GM10248 (cell line): ENCODE measurements at regions not wholly inside any gene's neighbourhood (a gene's known extent, or its start where the extent isn't known, plus 50 kb on each side); places are given as distances from the start of the nearest gene placed in this dataset.

ENCODE experiments used
- CTCF ChIA-PET: fragments of 300-600 bp; sonication (Branson Sonifier 250); formaldehyde crosslinking; extraction: SDS; loops from one replicate; lab custom pipeline; 2021; ENCODE audit warnings: antibody characterized with exemption; lab: Yijun Ruan, JAX
- POLR2A ChIA-PET: fragments of 350-650 bp; sonication (Branson Sonifier 250); formaldehyde crosslinking; extraction: SDS; loops from one replicate; lab custom pipeline; 2020; ENCODE audit warnings: antibody characterized with exemption; lab: Yijun Ruan, JAX
- DNase-seq: peaks from one replicate; pipeline ENCODE4 v3.0.0; 2012; ENCODE audit errors: extremely low spot score
- CTCF ChIP-seq: IDR thresholded peaks from 2 replicates; pipeline ENCODE4 v1.5.1; 2012; ENCODE audit warnings: mild to moderate bottlenecking, low read depth; ENCODE audit errors: extremely low read depth, missing control alignments, control extremely low read depth

- POLR2A ChIA-PET: no interaction called here
- DNase-seq: no peak
- no peak for TF ChIP-seq CTCF
- CTCF ChIA-PET: no interaction called here
These were observed 379.6 kb downstream of the NUAK1 start for GRCh38 chr12:105759149-105759548.

- DNase-seq: no peak
- CTCF ChIA-PET: no interaction called here
- no peak for TF ChIP-seq CTCF
- POLR2A ChIA-PET: no interaction called here
These were observed 377.7 kb downstream of the NUAK1 start for GRCh38 chr12:105761075-105761474.

GRCh38 chr12:105764216-105764835, 374.4 kb downstream of the NUAK1 start:
- no peak for TF ChIP-seq CTCF
- POLR2A ChIA-PET: no interaction called here
- CTCF ChIA-PET: interaction anchor here (1.9 kb wide), 1 partner anchor 10 kb away, joined by 6 read pairs; no protein-coding TSS in a partner anchor
- DNase-seq: no peak

- no peak for TF ChIP-seq CTCF
- ChIA-PET POLR2A (no interaction called here), CTCF (interaction anchor here (1.9 kb wide), 1 partner anchor 9 kb away, joined by 6 read pairs; no protein-coding TSS in a partner anchor)
- no peak for DNase-seq
These were observed 373.4 kb downstream of the NUAK1 start for GRCh38 chr12:105765053-105766014.

- DNase-seq: no peak
- ChIA-PET POLR2A (no interaction called here), CTCF (no interaction called here)
- no peak for TF ChIP-seq CTCF
These were observed 372.7 kb downstream of the NUAK1 start for GRCh38 chr12:105766029-105766428.

- DNase-seq: no peak
- TF ChIP-seq CTCF: no peak
- ChIA-PET CTCF (interaction anchor here (1.4 kb wide), 1 partner anchor 18 kb away, joined by 3 read pairs; no protein-coding TSS in a partner anchor), POLR2A (no interaction called here)
These were observed 369.3 kb downstream of the NUAK1 start for GRCh38 chr12:105769486-105769885.
